AG10803 (cell line): ENCODE measurements at regions not wholly inside any gene's neighbourhood (a gene's known extent, or its start where the extent isn't known, plus 50 kb on each side); places are given as distances from the start of the nearest gene placed in this dataset.

Experiments
- DNase-seq: peaks from one replicate; pipeline ENCODE4 v3.0.0; 2010; ENCODE audit warnings: low read depth
- H3K4me3 ChIP-seq: 2 replicates; pipeline ENCODE4 v1.5.1; 2011; ENCODE audit warnings: mild to moderate bottlenecking, low read length, control low read depth
- CTCF ChIP-seq: conservative IDR thresholded peaks from 2 replicates; pipeline ENCODE4 v1.5.1; 2011; ENCODE audit warnings: mild to moderate bottlenecking, low read length, control low read depth, inconsistent platforms

GRCh38 chr3:188071636-188072035, 82.3 kb upstream of the LPP start:
- H3K4me3 ChIP-seq, result no peak overlapping the region
- TF ChIP-seq CTCF, result no peak
- DNase-seq, result no peak

GRCh38 chr3:188076176-188076575, 77.8 kb upstream of the LPP start:
- H3K4me3 ChIP-seq, result no peak overlapping the region
- DNase-seq, result no peak
- TF ChIP-seq CTCF, result no peak

- DNase-seq, result no peak
Measured at GRCh38 chr3:188077160-188077799, 76.7 kb upstream of the LPP start.

GRCh38 chr3:188080091-188080490, 73.9 kb upstream of the LPP start:
- H3K4me3 ChIP-seq, result no peak overlapping the region
- no peak for DNase-seq
- no peak for TF ChIP-seq CTCF

More at GRCh38 chr3:188077160-188077799, 76.7 kb upstream of the LPP start:
- no peak overlapping the region for H3K4me3 ChIP-seq
- TF ChIP-seq CTCF, result no peak

- TF ChIP-seq CTCF, result no peak
- peak; percentile 59 for DNase-seq
- no peak overlapping the region for H3K4me3 ChIP-seq
Measured at GRCh38 chr3:188082031-188082430, 71.9 kb upstream of the LPP start.

GRCh38 chr3:188082450-188082849, 71.5 kb upstream of the LPP start:
- no peak for DNase-seq
- no peak for TF ChIP-seq CTCF
- H3K4me3 ChIP-seq, result no peak overlapping the region

GRCh38 chr3:188083011-188083410, 70.9 kb upstream of the LPP start:
- DNase-seq, result no peak
- TF ChIP-seq CTCF, result no peak

More at GRCh38 chr3:188083011-188083410, 70.9 kb upstream of the LPP start:
- H3K4me3 ChIP-seq, result no peak overlapping the region
